ENCODE measurements at regions not wholly inside any gene's neighbourhood (a gene's known extent, or its start where the extent isn't known, plus 50 kb on each side); places are given as distances from the start of the nearest gene placed in this dataset.

DNA sequence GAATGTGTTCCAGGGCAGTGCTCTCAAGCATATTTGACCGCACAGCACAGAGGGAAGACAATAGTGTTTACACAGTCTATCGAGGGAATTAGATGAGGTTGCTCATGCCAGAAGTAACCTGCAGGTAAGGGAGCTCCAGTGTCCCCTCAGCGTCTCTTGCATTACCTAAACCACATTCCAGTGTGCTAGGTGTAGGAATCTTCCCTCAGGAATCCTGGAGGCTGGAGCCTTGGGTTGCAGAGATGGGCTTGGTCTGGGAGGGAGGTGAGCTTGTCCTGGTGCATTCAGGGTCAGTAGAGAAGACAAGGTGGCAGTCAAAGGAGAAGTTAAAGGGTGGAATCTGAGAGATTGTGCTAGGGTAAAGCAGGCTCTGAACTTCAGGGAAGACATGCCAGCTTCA is 56.3 kb downstream of the SOX14 start:
- TF ChIP-seq, protein P1, sequence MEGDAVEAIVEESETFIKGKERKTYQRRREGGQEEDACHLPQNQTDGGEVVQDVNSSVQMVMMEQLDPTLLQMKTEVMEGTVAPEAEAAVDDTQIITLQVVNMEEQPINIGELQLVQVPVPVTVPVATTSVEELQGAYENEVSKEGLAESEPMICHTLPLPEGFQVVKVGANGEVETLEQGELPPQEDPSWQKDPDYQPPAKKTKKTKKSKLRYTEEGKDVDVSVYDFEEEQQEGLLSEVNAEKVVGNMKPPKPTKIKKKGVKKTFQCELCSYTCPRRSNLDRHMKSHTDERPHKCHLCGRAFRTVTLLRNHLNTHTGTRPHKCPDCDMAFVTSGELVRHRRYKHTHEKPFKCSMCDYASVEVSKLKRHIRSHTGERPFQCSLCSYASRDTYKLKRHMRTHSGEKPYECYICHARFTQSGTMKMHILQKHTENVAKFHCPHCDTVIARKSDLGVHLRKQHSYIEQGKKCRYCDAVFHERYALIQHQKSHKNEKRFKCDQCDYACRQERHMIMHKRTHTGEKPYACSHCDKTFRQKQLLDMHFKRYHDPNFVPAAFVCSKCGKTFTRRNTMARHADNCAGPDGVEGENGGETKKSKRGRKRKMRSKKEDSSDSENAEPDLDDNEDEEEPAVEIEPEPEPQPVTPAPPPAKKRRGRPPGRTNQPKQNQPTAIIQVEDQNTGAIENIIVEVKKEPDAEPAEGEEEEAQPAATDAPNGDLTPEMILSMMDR (IDR thresholded peaks at IDR 0.05; ENCODE audit: poor library complexity, severe bottlenecking) = no peak
- Histone ChIP-seq H3K27ac (ENCODE audit: poor library complexity, severe bottlenecking) (no peak overlapping the region), H3K4me1 (ENCODE audit: insufficient read depth, poor library complexity, severe bottlenecking) (no peaks in the 10 kb centered on the region), H3K4me3 (ENCODE audit: severe bottlenecking) (no peak overlapping the region), H3K36me3 (ENCODE audit: low read depth) (no peaks in the 10 kb centered on the region), H3K27me3 (ENCODE audit: insufficient read depth, poor library complexity, severe bottlenecking) (peaks cover 5% of the 10 kb centered on the region), H3K9me3 (ENCODE audit: severe bottlenecking) (no peaks in the 10 kb centered on the region)
- DNase-seq (ENCODE audit: low spot score) (no peak), ATAC-seq (ENCODE audit: low read depth) (no peak; the same call in 2 of the 3 replicates)

DNA sequence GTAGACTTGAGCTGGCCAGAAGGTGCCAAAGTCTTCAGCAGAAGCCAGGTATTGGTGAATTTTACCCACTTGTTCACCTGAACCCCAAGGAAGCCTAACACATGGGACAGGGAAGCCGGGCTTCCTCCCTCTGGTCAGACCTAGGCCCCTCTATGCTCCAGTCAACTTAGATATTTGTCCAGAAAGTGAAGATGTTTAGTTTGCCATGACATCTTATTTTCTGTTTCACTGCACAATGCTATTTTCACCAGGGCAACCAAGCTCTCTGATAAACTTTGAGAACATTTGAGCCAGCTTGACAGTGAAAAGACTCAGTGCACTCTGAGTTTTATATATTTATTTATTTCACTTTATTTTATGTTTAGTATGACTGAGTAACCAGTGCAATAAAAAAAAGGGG is 71.0 kb downstream of the SOX14 start:
- no peak overlapping the region for H3K4me3 ChIP-seq (ENCODE audit: severe bottlenecking)
- no peak overlapping the region for H3K27ac ChIP-seq (ENCODE audit: poor library complexity, severe bottlenecking)
- no peaks in the 10 kb centered on the region for H3K9me3 ChIP-seq (ENCODE audit: severe bottlenecking)
- no peaks in the 10 kb centered on the region for H3K4me1 ChIP-seq (ENCODE audit: insufficient read depth, poor library complexity, severe bottlenecking)
- DNase-seq (ENCODE audit: low spot score) (no peak), ATAC-seq (ENCODE audit: low read depth) (no peak)
- TF ChIP-seq, protein P1 (IDR thresholded peaks at IDR 0.05; ENCODE audit: poor library complexity, severe bottlenecking) = no peak
- no peaks in the 10 kb centered on the region for H3K36me3 ChIP-seq (ENCODE audit: low read depth)
- peaks cover 13% of the 10 kb centered on the region for H3K27me3 ChIP-seq (ENCODE audit: insufficient read depth, poor library complexity, severe bottlenecking)

DNA sequence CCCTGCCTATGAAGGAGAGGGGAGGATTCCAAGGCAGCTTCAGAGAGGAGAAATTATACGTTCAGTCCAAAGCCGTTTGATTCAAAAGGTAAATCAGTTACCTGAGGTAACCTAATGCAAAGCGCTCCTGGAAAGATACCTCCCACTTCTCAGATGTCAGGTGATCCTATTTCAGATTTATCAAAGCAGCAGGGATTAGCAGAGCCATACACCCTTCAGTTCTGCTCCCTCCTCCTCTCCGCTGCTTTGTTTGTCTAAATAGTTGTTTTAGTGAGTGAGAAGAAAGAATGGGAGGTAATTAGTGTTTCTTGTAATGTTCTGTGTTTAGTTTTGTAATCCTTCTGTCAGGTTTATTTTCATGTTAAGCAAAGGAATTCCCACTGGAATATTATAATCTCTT is 81.1 kb downstream of the SOX14 start:
- no peaks in the 10 kb centered on the region for H3K9me3 ChIP-seq (ENCODE audit: severe bottlenecking)
- TF ChIP-seq, protein P1 (IDR thresholded peaks at IDR 0.05; ENCODE audit: poor library complexity, severe bottlenecking) = no peak
- no peak for ATAC-seq (ENCODE audit: low read depth)

DNA sequence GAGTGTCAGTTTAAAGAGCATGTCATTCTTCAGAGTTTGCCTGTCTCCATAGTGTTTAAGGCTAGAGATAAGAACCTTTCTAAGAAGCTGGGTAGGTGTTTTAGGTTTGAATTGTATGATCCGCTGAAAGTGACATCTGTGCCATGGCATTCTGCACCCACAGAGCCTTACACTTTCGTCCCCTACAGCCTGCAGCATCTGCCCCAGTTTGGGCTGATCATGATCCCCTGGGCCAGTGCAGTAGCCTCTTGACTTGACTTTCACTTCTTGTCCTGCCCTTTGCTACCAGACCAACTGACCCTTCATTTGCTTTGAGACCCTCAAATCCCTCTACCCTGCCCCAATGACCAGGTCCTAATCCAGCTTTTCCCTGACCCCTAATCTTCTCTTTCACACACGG is 81.6 kb downstream of the SOX14 start:
- no peaks in the 10 kb centered on the region for H3K9me3 ChIP-seq (ENCODE audit: severe bottlenecking)
- no peak overlapping the region for H3K4me3 ChIP-seq (ENCODE audit: severe bottlenecking)
- no peak for DNase-seq (ENCODE audit: low spot score)
- TF ChIP-seq, protein P1 (IDR thresholded peaks at IDR 0.05; ENCODE audit: poor library complexity, severe bottlenecking) = no peak
- ATAC-seq (ENCODE audit: low read depth) = no peak
- H3K36me3 ChIP-seq (ENCODE audit: low read depth) = no peaks in the 10 kb centered on the region
- no peak overlapping the region for H3K27ac ChIP-seq (ENCODE audit: poor library complexity, severe bottlenecking)
- H3K27me3 ChIP-seq (ENCODE audit: insufficient read depth, poor library complexity, severe bottlenecking) = peaks cover 10% of the 10 kb centered on the region
- H3K4me1 ChIP-seq (ENCODE audit: insufficient read depth, poor library complexity, severe bottlenecking) = no peaks in the 10 kb centered on the region

More for the DNA sequence above, 81.1 kb downstream of the SOX14 start:
- DNase-seq (ENCODE audit: low spot score) = no peak
- Histone ChIP-seq H3K4me1 (ENCODE audit: insufficient read depth, poor library complexity, severe bottlenecking) (no peaks in the 10 kb centered on the region), H3K27me3 (ENCODE audit: insufficient read depth, poor library complexity, severe bottlenecking) (peaks cover 10% of the 10 kb centered on the region), H3K4me3 (ENCODE audit: severe bottlenecking) (no peak overlapping the region), H3K36me3 (ENCODE audit: low read depth) (no peaks in the 10 kb centered on the region), H3K27ac (ENCODE audit: poor library complexity, severe bottlenecking) (no peak overlapping the region)

DNA sequence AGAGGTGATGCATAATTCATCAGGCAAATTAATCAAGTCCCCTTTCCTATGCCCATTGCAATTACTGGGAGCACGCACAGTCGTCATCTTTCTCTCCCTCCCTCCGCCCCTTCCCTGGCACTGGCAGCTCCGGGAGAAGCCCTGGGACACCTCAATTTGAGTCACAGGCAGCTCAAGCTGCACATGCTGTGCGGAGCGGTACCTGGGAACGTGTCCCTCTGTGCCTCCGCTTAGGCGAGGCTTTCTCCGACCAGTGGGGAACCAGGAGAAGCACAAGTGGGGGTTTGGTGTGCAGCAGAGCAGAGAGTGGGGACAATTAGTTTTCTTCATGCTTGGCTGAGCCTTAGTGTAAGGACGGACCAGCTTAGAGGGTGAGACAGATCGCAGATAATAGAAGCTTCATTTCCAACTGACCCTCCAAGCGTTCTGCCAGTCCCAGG is 88.3 kb downstream of the SOX14 start:
- ATAC-seq (ENCODE audit: low read depth) = no peak

More for the DNA sequence above, 88.3 kb downstream of the SOX14 start:
- TF ChIP-seq, protein P1 (IDR thresholded peaks at IDR 0.05; ENCODE audit: poor library complexity, severe bottlenecking) = no peak
- Histone ChIP-seq H3K4me3 (ENCODE audit: severe bottlenecking) (no peak overlapping the region), H3K9me3 (ENCODE audit: severe bottlenecking) (no peaks in the 10 kb centered on the region), H3K4me1 (ENCODE audit: insufficient read depth, poor library complexity, severe bottlenecking) (no peaks in the 10 kb centered on the region), H3K27ac (ENCODE audit: poor library complexity, severe bottlenecking) (no peak overlapping the region), H3K27me3 (ENCODE audit: insufficient read depth, poor library complexity, severe bottlenecking) (peaks cover 7% of the 10 kb centered on the region), H3K36me3 (ENCODE audit: low read depth) (no peaks in the 10 kb centered on the region)
- DNase-seq (ENCODE audit: low spot score) = no peak
